MM.1S (cell line): ENCODE measurements at regions not wholly inside any gene's neighbourhood (a gene's known extent, or its start where the extent isn't known, plus 50 kb on each side); places are given as distances from the start of the nearest gene placed in this dataset.

Experiments used
- DNase-seq: peaks from one replicate; pipeline ENCODE4 v3.0.0-alpha.2; 2015
- H2AFZ ChIP-seq: fragments of 300-600 bp; sonication (generic); 2 replicates; pipeline ENCODE4 v1.6.0; 2016; ENCODE audit warnings: antibody characterized with exemption, low read length
- H3F3A ChIP-seq: fragments of 300-600 bp; sonication (generic); 2 replicates; pipeline ENCODE4 v1.6.1; 2016; ENCODE audit warnings: mild to moderate bottlenecking, antibody characterized with exemption, low read length, moderate library complexity, mixed read lengths; ENCODE audit not compliant: insufficient read depth
- H3K27ac ChIP-seq: fragments of 300-600 bp; sonication (generic); 2 replicates; pipeline ENCODE4 v1.5.1; 2016; ENCODE audit warnings: mild to moderate bottlenecking, low read length
- H3K27me3 ChIP-seq: fragments of 300-600 bp; sonication (generic); replicated peaks from 2 replicates; pipeline ENCODE4 v1.6.0; 2016; ENCODE audit warnings: low read length; ENCODE audit not compliant: insufficient read depth
- H3K36me3 ChIP-seq: fragments of 300-600 bp; sonication (generic); replicated peaks from 2 replicates; pipeline ENCODE4 v1.6.1; 2016; ENCODE audit warnings: mild to moderate bottlenecking, low read length, mixed read lengths; ENCODE audit not compliant: insufficient read depth
- H3K4me1 ChIP-seq: fragments of 300-600 bp; sonication (generic); 2 replicates; pipeline ENCODE4 v1.6.1; 2016; ENCODE audit warnings: low read length, mixed read lengths
- H3K4me2 ChIP-seq: fragments of 300-600 bp; sonication (generic); 2 replicates; pipeline ENCODE4 v1.6.0; 2016; ENCODE audit warnings: low read depth, low read length
- H3K4me3 ChIP-seq: fragments of 300-600 bp; sonication (generic); 2 replicates; pipeline ENCODE4 v1.5.1; 2016; ENCODE audit warnings: low read length, mixed read lengths
- H3K79me2 ChIP-seq: fragments of 300-600 bp; sonication (generic); 2 replicates; pipeline ENCODE4 v1.6.1; 2016; ENCODE audit warnings: mixed run types, low read length, mixed read lengths
- H3K9ac ChIP-seq: fragments of 300-600 bp; sonication (generic); 2 replicates; pipeline ENCODE4 v1.6.1; 2016; ENCODE audit warnings: low read length, mixed read lengths
- H3K9me2 ChIP-seq: fragments of 300-600 bp; sonication (generic); replicated peaks from 2 replicates; pipeline ENCODE4 v1.6.1; 2016; ENCODE audit warnings: mild to moderate bottlenecking, low read length, mixed read lengths; ENCODE audit not compliant: insufficient read depth
- H3K9me3 ChIP-seq: fragments of 300-600 bp; sonication (generic); replicated peaks from 2 replicates; pipeline ENCODE4 v1.6.1; 2016; ENCODE audit warnings: mild to moderate bottlenecking, low read length, mixed read lengths; ENCODE audit not compliant: insufficient read depth
- H4K20me1 ChIP-seq: fragments of 300-600 bp; sonication (generic); 2 replicates; pipeline ENCODE4 v1.6.1; 2016; ENCODE audit warnings: mild to moderate bottlenecking, low read length, moderate library complexity, mixed read lengths; ENCODE audit not compliant: insufficient read depth
- CTCF ChIP-seq: fragments of 300-600 bp; sonication (generic); IDR thresholded peaks from 2 replicates; pipeline ENCODE4 v1.5.1; 2016; ENCODE audit warnings: antibody characterized with exemption, low read length, mixed read lengths
- EZH2 ChIP-seq: fragments of 300-600 bp; sonication (generic); optimal IDR thresholded peaks from 2 replicates; pipeline ENCODE3; 2017; ENCODE audit warnings: low read depth, mild to moderate bottlenecking, antibody characterized with exemption, low read length, mixed read lengths
- EZH2phosphoT487 ChIP-seq: fragments of 300-600 bp; sonication (generic); IDR thresholded peaks from 2 replicates; pipeline ENCODE4 v1.6.1; 2018; ENCODE audit warnings: antibody characterized with exemption, low read length

- TF ChIP-seq CTCF = no peak
- H3K4me3 ChIP-seq = no peak overlapping the region
- no peak overlapping the region for H2AFZ ChIP-seq
Measured at GRCh38 chr14:42374332-42374731, 767.7 kb downstream of the LRFN5 start.

DNA sequence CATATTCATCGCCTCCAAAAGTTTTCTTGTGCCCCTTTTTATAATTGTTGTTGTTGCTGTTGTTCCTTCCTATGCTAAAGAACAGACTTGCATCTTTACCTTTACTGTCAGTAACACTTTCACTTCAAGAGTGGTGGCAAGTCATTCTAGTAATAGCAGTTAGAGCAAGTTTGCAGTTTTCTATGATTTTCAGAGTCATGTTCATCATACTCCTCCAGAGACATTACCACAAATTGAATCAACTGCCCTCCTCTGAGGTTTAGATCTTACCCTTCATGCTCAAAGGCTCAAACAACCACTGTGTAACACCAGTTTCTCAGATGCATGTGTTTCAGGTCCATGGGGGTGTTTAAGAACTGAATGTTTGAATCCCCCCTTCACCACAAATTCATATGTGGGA is 763.4 kb downstream of the LRFN5 start:
- no peak overlapping the region for H3K27ac ChIP-seq
- no peaks in the 10 kb centered on the region for H3K36me3 ChIP-seq
- DNase-seq = no peak
- no peaks in the 10 kb centered on the region for H3K9me3 ChIP-seq
- no peak overlapping the region for H3K9ac ChIP-seq
- H3F3A ChIP-seq = no peaks in the 10 kb centered on the region
- no peak overlapping the region for H2AFZ ChIP-seq
- no peaks in the 10 kb centered on the region for H4K20me1 ChIP-seq
- no peaks in the 10 kb centered on the region for H3K4me1 ChIP-seq
- TF ChIP-seq EZH2phosphoT487 = no peak
- no peak for TF ChIP-seq EZH2
- TF ChIP-seq CTCF = no peak
- no peak overlapping the region for H3K4me2 ChIP-seq
- no peak overlapping the region for H3K4me3 ChIP-seq
- H3K27me3 ChIP-seq = no peaks in the 10 kb centered on the region
- no peaks in the 10 kb centered on the region for H3K79me2 ChIP-seq
- H3K9me2 ChIP-seq = no peaks in the 10 kb centered on the region

More at GRCh38 chr14:42374332-42374731, 767.7 kb downstream of the LRFN5 start:
- Histone ChIP-seq H3K79me2 (no peaks in the 10 kb centered on the region), H3K9me2 (no peaks in the 10 kb centered on the region), H4K20me1 (no peaks in the 10 kb centered on the region), H3K27me3 (no peaks in the 10 kb centered on the region), H3F3A (no peaks in the 10 kb centered on the region), H3K9me3 (no peaks in the 10 kb centered on the region), H3K27ac (no peak overlapping the region), H3K4me1 (no peaks in the 10 kb centered on the region), H3K4me2 (no peak overlapping the region), H3K9ac (no peak overlapping the region), H3K36me3 (no peaks in the 10 kb centered on the region)
- no peak for DNase-seq

DNA sequence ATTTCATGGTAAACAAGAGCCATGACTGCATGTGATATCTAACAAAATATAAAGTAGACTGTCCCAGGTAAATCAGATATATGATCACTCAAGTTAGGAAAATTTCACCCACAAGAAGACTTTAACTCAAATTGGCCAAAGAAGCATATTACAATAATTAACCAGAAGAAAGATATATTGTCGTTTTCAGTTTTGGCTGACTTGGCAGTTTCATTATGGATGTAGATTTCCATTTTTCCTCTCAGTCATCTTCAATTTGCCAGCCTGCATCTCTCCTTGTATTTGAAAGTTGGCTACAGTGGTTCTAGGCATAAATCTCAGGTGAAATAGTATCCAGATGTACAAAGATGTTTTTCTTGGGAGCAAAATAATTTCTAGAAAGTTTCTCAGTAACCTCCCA is 761.6 kb downstream of the LRFN5 start:
- H3K9ac ChIP-seq = no peak overlapping the region
- H3K79me2 ChIP-seq = no peaks in the 10 kb centered on the region
- H4K20me1 ChIP-seq = no peaks in the 10 kb centered on the region
- H3K4me1 ChIP-seq = no peaks in the 10 kb centered on the region
- DNase-seq = no peak
- H3K27ac ChIP-seq = no peak overlapping the region
- H3K4me3 ChIP-seq = no peak overlapping the region
- TF ChIP-seq EZH2 (no peak), EZH2phosphoT487 (no peak), CTCF (no peak)
- no peaks in the 10 kb centered on the region for H3K27me3 ChIP-seq
- H2AFZ ChIP-seq = no peak overlapping the region
- no peaks in the 10 kb centered on the region for H3K36me3 ChIP-seq
- no peak overlapping the region for H3K4me2 ChIP-seq
- H3K9me3 ChIP-seq = no peaks in the 10 kb centered on the region
- no peaks in the 10 kb centered on the region for H3K9me2 ChIP-seq
- H3F3A ChIP-seq = no peaks in the 10 kb centered on the region

- Histone ChIP-seq H4K20me1 (no peaks in the 10 kb centered on the region), H3K36me3 (no peaks in the 10 kb centered on the region), H3K9me3 (no peaks in the 10 kb centered on the region), H3K27ac (no peak overlapping the region), H3K9ac (no peak overlapping the region), H2AFZ (no peak overlapping the region), H3K27me3 (no peaks in the 10 kb centered on the region), H3K4me1 (no peaks in the 10 kb centered on the region), H3K79me2 (no peaks in the 10 kb centered on the region), H3K4me2 (no peak overlapping the region), H3K9me2 (no peaks in the 10 kb centered on the region), H3F3A (no peaks in the 10 kb centered on the region), H3K4me3 (no peak overlapping the region)
- TF ChIP-seq EZH2phosphoT487 (no peak), CTCF (no peak), EZH2 (no peak)
- peak; percentile 8 for DNase-seq
Measured at GRCh38 chr14:42353315-42353714, 746.6 kb downstream of the LRFN5 start.
